ENCODE measurements at regions not wholly inside any gene's neighbourhood (a gene's known extent, or its start where the extent isn't known, plus 50 kb on each side); places are given as distances from the start of the nearest gene placed in this dataset.

- TF ChIP-seq CTCF (IDR thresholded peaks at IDR 0.05) (no peak), POLR2A (IDR thresholded peaks at IDR 0.05) (no peak), POLR2AphosphoS5 (IDR thresholded peaks at IDR 0.05) (no peak), EP300 (IDR thresholded peaks at IDR 0.05) (no peak)
Observed at GRCh38 chr14:84959851-84960520, 570.0 kb upstream of the FLRT2 start.

All from sigmoid colon (tissue), 4 donors.